B cell (primary cell): ENCODE measurements at regions not wholly inside any gene's neighbourhood (a gene's known extent, or its start where the extent isn't known, plus 50 kb on each side); places are given as distances from the start of the nearest gene placed in this dataset.

Source experiments
- ATAC-seq: fragments of 200-7000 bp; cut with Tn5 transposase; one replicate; pipeline ENCODE4 v1.10.0; 2021; ENCODE audit warnings: low read depth, mild to moderate bottlenecking, moderate number of reproducible peaks, moderate library complexity
- CTCF ChIA-PET: fragments of 350-600 bp; sonication (Branson Sonifier 250); formaldehyde crosslinking; loops from one replicate; lab custom pipeline; 2021; ENCODE audit warnings: antibody characterized with exemption, inconsistent platforms; lab: Charles Lee
- POLR2A ChIA-PET: fragments of 350-600 bp; sonication (Branson Sonifier 250); formaldehyde crosslinking; loops from one replicate; lab custom pipeline; 2021; ENCODE audit warnings: antibody characterized with exemption; lab: Charles Lee
- DNase-seq: peaks from one replicate; pipeline ENCODE4 v3.0.0; 2013
- H2AFZ ChIP-seq: 2 replicates; pipeline ENCODE4 v1.6.1; 2012; ENCODE audit warnings: mild to moderate bottlenecking, low read depth, low read length; ENCODE audit not compliant: insufficient read depth, poor library complexity, severe bottlenecking
- H3K27ac ChIP-seq, 2 donors: 1 replicate in 1 of 2; 2 replicates in 1 of 2; pipeline ENCODE4 v1.5.1; 2012 to 2013; ENCODE audit warnings: low read length in 2 of 2, mild to moderate bottlenecking in 2 of 2, moderate library complexity in 1 of 2
- H3K27me3 ChIP-seq, 4 experiments: fragments of 200-600 bp in 1 of 4; sonication (generic) in 1 of 4; replicated peaks in 1 of 4; 1 replicate in 2 of 4; 2 replicates in 2 of 4; pipeline versions ENCODE4 v1.6.1 to v1.7.0; 2013 to 2016; ENCODE audit warnings: low read length in 3 of 4, mild to moderate bottlenecking in 2 of 4, mixed read lengths in 1 of 4, moderate library complexity in 1 of 4; ENCODE audit not compliant: insufficient read depth in 4 of 4, control insufficient read depth in 3 of 4; ENCODE audit errors: control extremely low read depth in 1 of 4
- H3K36me3 ChIP-seq, 2 experiments: replicated peaks in 1 of 2; 1 replicate in 1 of 2; 2 replicates in 1 of 2; pipeline versions ENCODE4 v1.6.1 to v1.7.1; 2013; ENCODE audit warnings: low read length in 1 of 2; ENCODE audit not compliant: insufficient read depth in 2 of 2, control insufficient read depth in 1 of 2; ENCODE audit errors: control extremely low read depth in 1 of 2, extremely low read depth in 1 of 2
- H3K4me1 ChIP-seq, 2 donors: fragments of 200-600 bp in 1 of 2; sonication (generic) in 1 of 2; 1 replicate in 1 of 2; 2 replicates in 1 of 2; pipeline versions ENCODE4 v1.5.1 to v1.6.1; 2013 to 2017; ENCODE audit warnings: low read length in 2 of 2; ENCODE audit not compliant: control insufficient read depth in 2 of 2, insufficient read depth in 2 of 2
- H3K4me2 ChIP-seq: replicated peaks from 2 replicates; pipeline ENCODE3; 2012; ENCODE audit warnings: mild to moderate bottlenecking, low read depth, low read length; ENCODE audit not compliant: poor library complexity, severe bottlenecking
- H3K4me3 ChIP-seq, 5 experiments: fragments of 200-600 bp in 1 of 5; sonication (generic) in 1 of 5; 1 replicate in 3 of 5; 2 replicates in 2 of 5; pipeline versions ENCODE4 v1.5.1 to v1.7.0; 2011 to 2016; ENCODE audit warnings: low read length in 4 of 5, mild to moderate bottlenecking in 4 of 5, low read depth in 2 of 5, control low read depth in 1 of 5, moderate library complexity in 1 of 5; ENCODE audit not compliant: insufficient read depth in 1 of 5; ENCODE audit errors: control extremely low read depth in 1 of 5, extremely low read depth in 1 of 5
- H3K79me2 ChIP-seq: fragments of 200-600 bp; sonication (generic); one replicate; pipeline ENCODE4 v1.6.0; 2016; ENCODE audit warnings: low read length; ENCODE audit not compliant: control insufficient read depth, insufficient read depth
- H3K9ac ChIP-seq: fragments of 200-600 bp; sonication (generic); 2 replicates; pipeline ENCODE4 v1.6.1; 2017; ENCODE audit warnings: mild to moderate bottlenecking, low read length, moderate library complexity
- H3K9me3 ChIP-seq, 3 donors: one replicate each; pipeline versions ENCODE4 v1.6.1 to v1.7.1; 2013; ENCODE audit warnings: low read length in 2 of 3; ENCODE audit not compliant: control insufficient read depth in 2 of 3, insufficient read depth in 1 of 3; ENCODE audit errors: control extremely low read depth in 1 of 3
- H4K20me1 ChIP-seq: 2 replicates; pipeline ENCODE4 v1.6.0; 2012; ENCODE audit warnings: mild to moderate bottlenecking, low read length; ENCODE audit not compliant: insufficient read depth, control insufficient read depth, poor library complexity, severe bottlenecking
- H3K27ac Mint-ChIP-seq: one replicate; pipeline ENCODE4 v1.8.0; 2021; ENCODE audit warnings: mixed read lengths
- H3K27me3 Mint-ChIP-seq: one replicate; pipeline ENCODE4 v1.8.0; 2021; ENCODE audit warnings: mixed read lengths
- H3K4me1 Mint-ChIP-seq: one replicate; pipeline ENCODE4 v1.8.0; 2021; ENCODE audit warnings: mixed read lengths
- H3K4me3 Mint-ChIP-seq: one replicate; pipeline ENCODE4 v1.8.0; 2021; ENCODE audit warnings: mixed read lengths
- H3K9me3 Mint-ChIP-seq: one replicate; pipeline ENCODE4 v1.8.0; 2022; ENCODE audit warnings: mixed read lengths; ENCODE audit not compliant: insufficient read depth
- EZH2 ChIP-seq: IDR thresholded peaks from 2 replicates; pipeline ENCODE4 v1.6.1; 2012; ENCODE audit warnings: borderline replicate concordance, low read depth, mild to moderate bottlenecking, moderate library complexity, low read length; ENCODE audit not compliant: insufficient read depth, poor library complexity, severe bottlenecking
- WGBS: methylation state at CpG from one replicate; pipeline ENCODE4 v1.1.5; 2013; ENCODE audit warnings: missing lambda C conversion rate; ENCODE audit not compliant: insufficient coverage; 5-methylcytosine and 5-hydroxymethylcytosine counted together
- intact Hi-C: fragments of 100-400 bp; cut with micrococcal nuclease; formaldehyde crosslinking; loops from one replicate; pipeline ENCODE4 v1.10.0; 2022
- TF ChIP-seq, protein P1 (sequence below): fragments of 200-600 bp; IDR thresholded peaks from one replicate; pipeline ENCODE4 v1.8.0; 2022; ENCODE audit warnings: antibody characterized with exemption, mild to moderate bottlenecking

DNA sequence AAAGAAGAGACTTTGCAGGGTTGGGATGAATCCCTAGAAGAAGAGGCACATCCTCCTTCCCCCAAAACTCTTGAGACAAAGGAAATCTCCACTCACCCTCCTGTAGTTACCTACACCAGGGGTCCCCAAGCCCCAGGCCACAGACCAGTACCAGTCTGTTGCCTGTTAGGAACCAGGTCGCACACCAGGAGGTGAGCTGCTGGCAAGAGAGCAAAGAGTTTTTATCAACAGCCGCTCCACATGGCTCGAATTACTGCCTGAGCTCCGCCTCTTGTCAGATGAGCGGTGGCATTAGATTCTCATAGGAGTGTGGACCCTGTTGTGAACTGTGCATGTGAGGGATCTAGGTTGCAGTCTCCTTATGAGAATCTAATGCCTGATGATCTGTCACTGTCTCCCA lies 98.9 kb downstream of the CCT6B start:
- WGBS: 94% methylated on average over 3 of the region's 5 CpGs

DNA sequence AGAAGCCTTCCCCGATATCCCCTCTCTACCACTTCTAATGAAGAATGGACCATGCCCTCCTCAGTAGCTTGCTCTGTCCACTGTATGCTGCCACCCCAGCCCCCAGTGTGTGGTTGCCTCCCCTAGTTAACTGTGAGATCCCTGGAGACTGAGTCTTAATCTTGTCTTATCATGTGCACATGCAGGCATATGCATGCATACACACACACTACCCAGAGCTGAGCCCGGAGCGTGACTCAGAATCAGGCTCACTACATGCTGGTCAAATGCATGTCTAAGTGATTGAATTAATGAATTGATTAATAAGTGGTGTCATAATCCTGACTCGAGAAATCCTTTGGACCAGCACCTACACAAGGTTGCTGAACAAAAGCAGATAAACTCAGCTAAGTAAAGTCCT lies 99.4 kb downstream of the CCT6B start:
- no peak overlapping the region for H3K4me2 ChIP-seq
- Mint-ChIP-seq H3K4me3 (no peak overlapping the region), H3K9me3 (no peaks in the 10 kb centered on the region), H3K27ac (no peak overlapping the region), H3K27me3 (peaks cover 26% of the 10 kb centered on the region), H3K4me1 (no peaks in the 10 kb centered on the region)
- ATAC-seq: no peak
- no peak overlapping the region for H2AFZ ChIP-seq
- H3K4me1 ChIP-seq: no peaks in the 10 kb centered on the region
- H3K36me3 ChIP-seq: no peaks in the 10 kb centered on the region
- H3K9ac ChIP-seq: no peak overlapping the region
- intact Hi-C loops: no loop called here
- POLR2A ChIA-PET: no interaction called here
- no peaks in the 10 kb centered on the region for H3K9me3 ChIP-seq
- TF ChIP-seq, protein P1, sequence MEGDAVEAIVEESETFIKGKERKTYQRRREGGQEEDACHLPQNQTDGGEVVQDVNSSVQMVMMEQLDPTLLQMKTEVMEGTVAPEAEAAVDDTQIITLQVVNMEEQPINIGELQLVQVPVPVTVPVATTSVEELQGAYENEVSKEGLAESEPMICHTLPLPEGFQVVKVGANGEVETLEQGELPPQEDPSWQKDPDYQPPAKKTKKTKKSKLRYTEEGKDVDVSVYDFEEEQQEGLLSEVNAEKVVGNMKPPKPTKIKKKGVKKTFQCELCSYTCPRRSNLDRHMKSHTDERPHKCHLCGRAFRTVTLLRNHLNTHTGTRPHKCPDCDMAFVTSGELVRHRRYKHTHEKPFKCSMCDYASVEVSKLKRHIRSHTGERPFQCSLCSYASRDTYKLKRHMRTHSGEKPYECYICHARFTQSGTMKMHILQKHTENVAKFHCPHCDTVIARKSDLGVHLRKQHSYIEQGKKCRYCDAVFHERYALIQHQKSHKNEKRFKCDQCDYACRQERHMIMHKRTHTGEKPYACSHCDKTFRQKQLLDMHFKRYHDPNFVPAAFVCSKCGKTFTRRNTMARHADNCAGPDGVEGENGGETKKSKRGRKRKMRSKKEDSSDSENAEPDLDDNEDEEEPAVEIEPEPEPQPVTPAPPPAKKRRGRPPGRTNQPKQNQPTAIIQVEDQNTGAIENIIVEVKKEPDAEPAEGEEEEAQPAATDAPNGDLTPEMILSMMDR: no peak
- TF ChIP-seq EZH2: no peak
- H3K79me2 ChIP-seq: no peaks in the 10 kb centered on the region
- CTCF ChIA-PET: no interaction called here
- H3K27me3 ChIP-seq: peaks cover 0 to 7% (median 0%) of the 10 kb centered on the region in 4 experiments
- H3K4me3 ChIP-seq: no peak overlapping the region
- no peak for DNase-seq
- 100% methylated on average over 1 of the region's 4 CpGs for WGBS
- H3K27ac ChIP-seq: no peak overlapping the region
- H4K20me1 ChIP-seq: no peaks in the 10 kb centered on the region

More for the DNA sequence above, 98.9 kb downstream of the CCT6B start:
- Histone ChIP-seq H3K27me3 (peaks cover 0 to 7% (median 0%) of the 10 kb centered on the region in 4 experiments), H3K9ac (no peak overlapping the region), H3K9me3 (no peaks in the 10 kb centered on the region), H3K4me1 (no peaks in the 10 kb centered on the region), H4K20me1 (no peaks in the 10 kb centered on the region), H3K79me2 (no peaks in the 10 kb centered on the region), H2AFZ (no peak overlapping the region), H3K4me3 (no peak overlapping the region), H3K27ac (no peak overlapping the region), H3K36me3 (no peaks in the 10 kb centered on the region), H3K4me2 (no peak overlapping the region)
- Mint-ChIP-seq H3K9me3 (no peaks in the 10 kb centered on the region), H3K27me3 (peaks cover 26% of the 10 kb centered on the region), H3K4me3 (no peak overlapping the region), H3K27ac (no peak overlapping the region), H3K4me1 (no peaks in the 10 kb centered on the region)
- ChIA-PET CTCF (no interaction called here), POLR2A (no interaction called here)
- intact Hi-C loops: no loop called here
- ATAC-seq (no peak), DNase-seq (no peak)
- no peak for TF ChIP-seq EZH2
- TF ChIP-seq, protein P1: no peak
